Prostate gland (tissue), 1 donor: ENCODE measurements at regions not wholly inside any gene's neighbourhood (a gene's known extent, or its start where the extent isn't known, plus 50 kb on each side); places are given as distances from the start of the nearest gene placed in this dataset.

Experiments
- POLR2A ChIP-seq: fragments of 450-650 bp; IDR thresholded peaks from one replicate; pipeline ENCODE4 v1.6.1; 2016; ENCODE audit warnings: antibody characterized with exemption, mild to moderate bottlenecking
- POLR2AphosphoS5 ChIP-seq: sonication (generic); formaldehyde crosslinking; IDR thresholded peaks from one replicate; pipeline ENCODE4 v1.6.1; 2017; ENCODE audit warnings: antibody characterized with exemption

- TF ChIP-seq POLR2A (no peak), POLR2AphosphoS5 (no peak)
These were observed 1099.3 kb upstream of the EPHA6 start for GRCh38 chr3:95715128-95715527.
